ENCODE measurements at regions not wholly inside any gene's neighbourhood (a gene's known extent, or its start where the extent isn't known, plus 50 kb on each side); places are given as distances from the start of the nearest gene placed in this dataset.

DNA sequence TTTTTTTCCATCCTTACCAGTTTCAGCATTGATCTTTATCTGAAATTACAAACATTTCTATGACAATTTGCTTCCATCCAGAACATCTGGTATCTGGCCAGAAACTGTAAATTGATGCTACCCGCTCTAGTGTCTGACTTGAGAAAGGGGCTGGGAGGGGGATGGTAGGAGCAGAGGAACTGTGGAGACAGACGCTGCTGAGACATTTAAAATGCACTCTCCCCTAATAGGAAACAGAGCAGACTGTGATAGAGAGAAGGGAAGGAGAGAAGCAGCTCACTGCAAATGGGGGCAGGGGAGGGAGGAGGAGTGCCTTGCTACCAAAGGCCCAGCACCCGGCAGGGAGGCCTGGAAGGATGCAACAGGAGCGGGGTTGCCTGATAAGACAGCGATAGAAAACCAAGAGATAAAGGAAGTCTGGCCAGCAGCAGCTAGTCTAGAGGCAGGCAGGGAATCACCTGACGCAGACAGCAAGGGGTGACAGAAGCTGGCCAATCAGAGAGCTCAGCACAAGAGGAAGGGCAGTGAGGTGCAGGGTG is 195.5 kb upstream of the NFIA start:
- Mint-ChIP-seq H3K36me3 (ENCODE audit: low read depth, unreplicated experiment) (no peaks in the 10 kb centered on the region), H3K9me3 (ENCODE audit: unreplicated experiment) (no peaks in the 10 kb centered on the region), H3K27ac (ENCODE audit: unreplicated experiment) (no peak overlapping the region), H3K27me3 (ENCODE audit: unreplicated experiment) (no peaks in the 10 kb centered on the region), H3K4me1 (ENCODE audit: unreplicated experiment) (peaks cover 8% of the 10 kb centered on the region), H3K4me3 (ENCODE audit: unreplicated experiment) (no peak overlapping the region)
- TF ChIP-seq, protein P1, sequence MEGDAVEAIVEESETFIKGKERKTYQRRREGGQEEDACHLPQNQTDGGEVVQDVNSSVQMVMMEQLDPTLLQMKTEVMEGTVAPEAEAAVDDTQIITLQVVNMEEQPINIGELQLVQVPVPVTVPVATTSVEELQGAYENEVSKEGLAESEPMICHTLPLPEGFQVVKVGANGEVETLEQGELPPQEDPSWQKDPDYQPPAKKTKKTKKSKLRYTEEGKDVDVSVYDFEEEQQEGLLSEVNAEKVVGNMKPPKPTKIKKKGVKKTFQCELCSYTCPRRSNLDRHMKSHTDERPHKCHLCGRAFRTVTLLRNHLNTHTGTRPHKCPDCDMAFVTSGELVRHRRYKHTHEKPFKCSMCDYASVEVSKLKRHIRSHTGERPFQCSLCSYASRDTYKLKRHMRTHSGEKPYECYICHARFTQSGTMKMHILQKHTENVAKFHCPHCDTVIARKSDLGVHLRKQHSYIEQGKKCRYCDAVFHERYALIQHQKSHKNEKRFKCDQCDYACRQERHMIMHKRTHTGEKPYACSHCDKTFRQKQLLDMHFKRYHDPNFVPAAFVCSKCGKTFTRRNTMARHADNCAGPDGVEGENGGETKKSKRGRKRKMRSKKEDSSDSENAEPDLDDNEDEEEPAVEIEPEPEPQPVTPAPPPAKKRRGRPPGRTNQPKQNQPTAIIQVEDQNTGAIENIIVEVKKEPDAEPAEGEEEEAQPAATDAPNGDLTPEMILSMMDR (IDR thresholded peaks at IDR 0.05; ENCODE audit: unreplicated experiment): no peak
- peak; percentile 10 for DNase-seq (ENCODE audit: low spot score)

DNA sequence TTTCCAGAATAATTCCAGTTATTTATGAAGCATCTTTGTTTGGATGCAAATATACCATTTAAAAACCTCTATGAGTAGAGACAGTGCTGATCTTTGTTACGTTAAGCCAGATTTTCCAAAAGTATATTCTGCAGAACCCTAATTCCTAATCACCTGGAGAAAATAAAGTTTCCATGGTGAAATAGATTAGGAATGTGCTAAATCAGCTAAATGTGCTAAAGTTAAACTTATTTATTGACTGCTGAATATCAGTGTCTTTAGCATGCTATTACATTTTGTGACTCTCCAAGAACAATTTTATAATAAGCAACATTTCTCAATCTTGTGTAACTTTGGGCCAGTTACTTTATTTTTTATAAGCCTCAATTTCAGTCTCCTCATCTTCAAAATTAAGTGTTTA is 196.3 kb upstream of the NFIA start:
- H3K27me3 Mint-ChIP-seq (ENCODE audit: unreplicated experiment): no peaks in the 10 kb centered on the region
- no peak overlapping the region for H3K27ac Mint-ChIP-seq (ENCODE audit: unreplicated experiment)
- H3K4me3 Mint-ChIP-seq (ENCODE audit: unreplicated experiment): no peak overlapping the region
- no peaks in the 10 kb centered on the region for H3K9me3 Mint-ChIP-seq (ENCODE audit: unreplicated experiment)
- peaks cover 11% of the 10 kb centered on the region for H3K4me1 Mint-ChIP-seq (ENCODE audit: unreplicated experiment)
- TF ChIP-seq, protein P1 (IDR thresholded peaks at IDR 0.05; ENCODE audit: unreplicated experiment): no peak
- no peak for DNase-seq (ENCODE audit: low spot score)
- H3K36me3 Mint-ChIP-seq (ENCODE audit: low read depth, unreplicated experiment): no peaks in the 10 kb centered on the region

GRCh38 chr1:60880202-60880601 is 202.2 kb upstream of the NFIA start:
- Mint-ChIP-seq H3K27me3 (ENCODE audit: unreplicated experiment) (no peaks in the 10 kb centered on the region), H3K9me3 (ENCODE audit: unreplicated experiment) (no peaks in the 10 kb centered on the region), H3K4me1 (ENCODE audit: unreplicated experiment) (peaks cover 4% of the 10 kb centered on the region), H3K4me3 (ENCODE audit: unreplicated experiment) (no peak overlapping the region), H3K27ac (ENCODE audit: unreplicated experiment) (no peak overlapping the region), H3K36me3 (ENCODE audit: low read depth, unreplicated experiment) (no peaks in the 10 kb centered on the region)
- TF ChIP-seq, protein P1 (IDR thresholded peaks at IDR 0.05; ENCODE audit: unreplicated experiment): no peak
- no peak for DNase-seq (ENCODE audit: low spot score)

DNA sequence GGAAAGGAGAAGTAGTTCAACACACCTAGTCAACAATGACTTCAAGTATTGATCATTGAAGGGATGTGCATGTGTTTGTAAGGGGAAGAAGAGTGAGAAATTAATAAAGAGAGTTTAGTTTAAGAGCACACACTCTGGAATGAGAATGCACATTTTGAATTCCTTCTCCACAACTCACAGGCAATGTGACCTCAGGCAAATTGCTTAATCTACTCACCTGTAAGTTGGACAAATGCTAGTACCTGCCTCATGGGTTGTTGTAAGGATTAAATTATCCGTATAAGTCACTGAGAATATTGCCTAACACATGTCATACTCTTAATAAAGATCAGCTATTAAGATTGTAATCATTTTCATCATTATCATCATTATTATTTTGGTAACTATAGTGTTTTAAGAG is 204.0 kb upstream of the NFIA start:
- H3K4me1 Mint-ChIP-seq (ENCODE audit: unreplicated experiment): peaks cover 4% of the 10 kb centered on the region
- no peaks in the 10 kb centered on the region for H3K27me3 Mint-ChIP-seq (ENCODE audit: unreplicated experiment)
- DNase-seq (ENCODE audit: low spot score): no peak
- no peaks in the 10 kb centered on the region for H3K36me3 Mint-ChIP-seq (ENCODE audit: low read depth, unreplicated experiment)
- H3K27ac Mint-ChIP-seq (ENCODE audit: unreplicated experiment): no peak overlapping the region
- no peaks in the 10 kb centered on the region for H3K9me3 Mint-ChIP-seq (ENCODE audit: unreplicated experiment)
- TF ChIP-seq, protein P1 (IDR thresholded peaks at IDR 0.05; ENCODE audit: unreplicated experiment): no peak
- H3K4me3 Mint-ChIP-seq (ENCODE audit: unreplicated experiment): no peak overlapping the region

GRCh38 chr1:60877376-60877775 is 205.0 kb upstream of the NFIA start:
- TF ChIP-seq, protein P1 (IDR thresholded peaks at IDR 0.05; ENCODE audit: unreplicated experiment): no peak
- Mint-ChIP-seq H3K36me3 (ENCODE audit: low read depth, unreplicated experiment) (no peaks in the 10 kb centered on the region), H3K4me3 (ENCODE audit: unreplicated experiment) (no peak overlapping the region), H3K4me1 (ENCODE audit: unreplicated experiment) (peaks cover 4% of the 10 kb centered on the region), H3K27ac (ENCODE audit: unreplicated experiment) (no peak overlapping the region), H3K27me3 (ENCODE audit: unreplicated experiment) (no peaks in the 10 kb centered on the region), H3K9me3 (ENCODE audit: unreplicated experiment) (no peaks in the 10 kb centered on the region)
- DNase-seq (ENCODE audit: low spot score): no peak

All from endothelial cell (in vitro differentiated cells).